ENCODE measurements at regions not wholly inside any gene's neighbourhood (a gene's known extent, or its start where the extent isn't known, plus 50 kb on each side); places are given as distances from the start of the nearest gene placed in this dataset.

DNA sequence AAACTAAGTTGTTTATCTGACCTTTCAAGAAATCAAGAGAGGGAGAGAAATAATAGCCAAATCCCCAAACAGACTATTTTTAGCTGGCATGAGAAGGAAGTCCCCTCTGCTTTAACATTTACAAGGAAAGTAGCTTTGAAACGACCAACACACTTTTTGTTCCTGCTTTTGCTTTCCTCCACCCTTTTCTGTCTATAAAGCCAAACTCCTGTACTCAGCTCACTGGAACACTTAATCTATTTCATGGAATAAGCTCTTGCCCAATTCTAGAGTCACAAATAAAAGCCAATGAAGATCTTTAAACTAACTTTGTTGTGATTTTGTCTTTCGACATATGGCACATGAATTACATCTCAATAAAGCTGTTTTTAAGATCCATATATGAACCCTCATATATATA, 86.8 kb upstream of the CCDC71L start:
- Mint-ChIP-seq H3K36me3 (ENCODE audit: insufficient read depth in 1 of 3, low read depth in 3 of 3) (no peaks in the 10 kb centered on the region), H3K4me1 (peaks cover 6 to 7% of the 10 kb centered on the region in 2 experiments; a peak in 3 of 4 replicates), H3K27ac (no peak overlapping the region), H3K4me3 (no peak overlapping the region), H3K9me3 (no peaks in the 10 kb centered on the region), H3K27me3 (ENCODE audit: low read depth) (no peaks in the 10 kb centered on the region)
- Histone ChIP-seq H3K23me2 (ENCODE audit: insufficient read length, low read depth, low read length, poor library complexity, severe bottlenecking) (no peaks in the 10 kb centered on the region), H3K9ac (ENCODE audit: extremely low read depth, insufficient read length, low read length) (no peak overlapping the region), H4K5ac (ENCODE audit: insufficient read length, low read depth, low read length) (no peak overlapping the region), H3K79me1 (ENCODE audit: insufficient read depth, low read depth, low read length, poor library complexity, severe bottlenecking) (no peaks in the 10 kb centered on the region), H3K14ac (ENCODE audit: insufficient read depth, low read length) (no peak overlapping the region), H2BK5ac (ENCODE audit: insufficient read length, low read length) (no peak overlapping the region), H4K8ac (replicated peaks; ENCODE audit: insufficient read length, low read depth, low read length) (no peak overlapping the region), H3K4me1 (ENCODE audit: insufficient read depth, low read length) (no peaks in the 10 kb centered on the region), H3K27me3 (ENCODE audit: insufficient read depth, low read length) (no peaks in the 10 kb centered on the region), H2BK20ac (ENCODE audit: low read depth, low read length, poor library complexity, severe bottlenecking) (no peak overlapping the region), H3K18ac (ENCODE audit: insufficient read length, low read depth, low read length) (no peak overlapping the region), H2AK5ac (ENCODE audit: insufficient read length, low read length) (no peak overlapping the region), H3K56ac (ENCODE audit: insufficient read length, low read depth, low read length) (no peak overlapping the region), H3K27ac (ENCODE audit: insufficient read length, low read depth, low read length) (no peak overlapping the region), H3K79me2 (ENCODE audit: insufficient read depth, low read length) (no peaks in the 10 kb centered on the region), H2BK120ac (ENCODE audit: low read depth, low read length, poor library complexity, severe bottlenecking) (no peak overlapping the region), H2AFZ (ENCODE audit: low read length) (no peak overlapping the region), H4K20me1 (ENCODE audit: control insufficient read depth, insufficient read depth, insufficient read length) (no peaks in the 10 kb centered on the region), H2BK15ac (ENCODE audit: low read depth, low read length) (no peak overlapping the region), H3K4ac (ENCODE audit: low read depth, low read length) (no peak overlapping the region), H3K9me3 (ENCODE audit: control insufficient read depth, low read depth, low read length) (no peaks in the 10 kb centered on the region), H3K23ac (ENCODE audit: insufficient read length, low read depth, low read length) (no peak overlapping the region), H3T11ph (ENCODE audit: low read length) (no peak overlapping the region), H4K91ac (ENCODE audit: insufficient read length, low read depth, low read length) (no peak overlapping the region), H3K4me2 (ENCODE audit: insufficient read depth, insufficient read length, low read length) (no peak overlapping the region), H2BK12ac (ENCODE audit: insufficient read length, low read depth, low read length) (no peak overlapping the region)
- DNase-seq: no peak
- no CpG with 5 or more reads among the region's 2 CpGs for WGBS (ENCODE audit: extremely low coverage, insufficient read length, low lambda C conversion rate)
- TF ChIP-seq CTCF (conservative IDR thresholded peaks at IDR 0.05): no peak
